Liver (tissue), 3 donors: ENCODE measurements at regions not wholly inside any gene's neighbourhood (a gene's known extent, or its start where the extent isn't known, plus 50 kb on each side); places are given as distances from the start of the nearest gene placed in this dataset.

Experiments used
- EGR1 ChIP-seq, 2 donors: IDR thresholded peaks; 2 replicates each; pipeline ENCODE4 v1.6.1; 2016 to 2018; ENCODE audit warnings: antibody characterized with exemption in 2 of 2, low read depth in 2 of 2
- HNF4A ChIP-seq, 2 donors: conservative IDR thresholded peaks; 2 replicates each; pipeline ENCODE4 v1.6.1; 2016; ENCODE audit warnings: antibody characterized with exemption in 2 of 2, mild to moderate bottlenecking in 2 of 2
- NR2F2 ChIP-seq: IDR thresholded peaks from 2 replicates; pipeline ENCODE4 v1.6.1; 2016; ENCODE audit warnings: antibody characterized with exemption
- RXRA ChIP-seq, 2 donors: IDR thresholded peaks; 2 replicates each; pipeline ENCODE4 v1.6.1; 2017 to 2018; ENCODE audit warnings: antibody characterized with exemption in 2 of 2, mild to moderate bottlenecking in 1 of 2
- SP1 ChIP-seq: IDR thresholded peaks from 2 replicates; pipeline ENCODE4 v1.6.1; 2018; ENCODE audit warnings: antibody characterized with exemption, mild to moderate bottlenecking
- TAF1 ChIP-seq: conservative IDR thresholded peaks from 2 replicates; pipeline ENCODE4 v1.6.1; 2016; ENCODE audit warnings: antibody characterized with exemption, mild to moderate bottlenecking
- YY1 ChIP-seq: IDR thresholded peaks from 2 replicates; pipeline ENCODE4 v1.6.1; 2016; ENCODE audit warnings: antibody characterized with exemption, mild to moderate bottlenecking
- TF ChIP-seq, protein P1 (sequence below): fragments of 150-350 bp; IDR thresholded peaks from 2 replicates; pipeline ENCODE4 v1.5.1; 2017; ENCODE audit warnings: improper control_type of control experiment, low read depth, low read length; ENCODE audit not compliant: missing input control
- TF ChIP-seq, protein P2 (sequence below): IDR thresholded peaks from 2 replicates; pipeline ENCODE4 v1.6.1; 2016; ENCODE audit warnings: antibody characterized with exemption
- TF ChIP-seq, protein P3 (sequence below): IDR thresholded peaks from 2 replicates; pipeline ENCODE4 v1.6.1; 2016; ENCODE audit warnings: antibody characterized with exemption
- TF ChIP-seq, protein P4 (sequence below): IDR thresholded peaks from 2 replicates; pipeline ENCODE4 v1.6.1; 2016; ENCODE audit warnings: antibody characterized with exemption, mild to moderate bottlenecking
- donor health status: healthy.
- donor health status: healthy.

DNA sequence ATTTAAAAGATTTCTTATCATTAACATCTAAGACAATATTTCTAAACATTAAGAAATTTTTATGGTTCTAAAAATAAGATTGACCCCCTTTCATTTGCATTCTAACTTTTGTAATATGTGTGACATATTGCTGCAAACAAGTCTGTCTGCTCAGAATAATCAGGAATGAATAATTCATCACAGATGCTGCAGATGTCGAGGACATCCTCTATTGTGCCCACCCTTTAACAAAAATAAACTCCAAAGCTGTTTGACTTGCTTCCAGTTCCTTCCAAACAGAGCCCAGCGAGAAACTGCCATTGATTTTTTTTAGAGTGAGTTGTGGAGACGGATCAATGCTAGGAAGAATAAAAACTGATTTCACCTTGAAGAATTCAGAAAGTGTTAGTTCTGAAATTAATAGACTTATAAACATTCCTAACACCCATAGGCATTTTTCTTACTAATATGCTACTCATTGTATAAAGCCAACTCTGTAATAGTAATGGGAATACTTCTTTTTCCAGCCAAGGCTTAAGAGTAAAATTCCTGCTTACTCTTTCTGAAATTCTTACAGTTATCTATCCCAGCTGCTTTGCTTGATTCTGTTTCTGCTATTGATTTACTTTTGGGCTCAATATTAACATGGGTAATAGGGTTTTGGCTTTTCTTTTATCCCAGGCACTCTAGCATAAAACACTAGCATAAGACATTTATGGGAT, 244.8 kb upstream of the FAM83B start:
- TF ChIP-seq RXRA (IDR thresholded peaks at IDR 0.05) (no peak), NR2F2 (no peak), TAF1 (no peak), SP1 (no peak), YY1 (no peak), EGR1 (IDR thresholded peaks at IDR 0.05; ENCODE audit: low read depth in 2 of 2) (no peak), HNF4A (conservative IDR thresholded peaks at IDR 0.05) (no peak)
- TF ChIP-seq, protein P1, sequence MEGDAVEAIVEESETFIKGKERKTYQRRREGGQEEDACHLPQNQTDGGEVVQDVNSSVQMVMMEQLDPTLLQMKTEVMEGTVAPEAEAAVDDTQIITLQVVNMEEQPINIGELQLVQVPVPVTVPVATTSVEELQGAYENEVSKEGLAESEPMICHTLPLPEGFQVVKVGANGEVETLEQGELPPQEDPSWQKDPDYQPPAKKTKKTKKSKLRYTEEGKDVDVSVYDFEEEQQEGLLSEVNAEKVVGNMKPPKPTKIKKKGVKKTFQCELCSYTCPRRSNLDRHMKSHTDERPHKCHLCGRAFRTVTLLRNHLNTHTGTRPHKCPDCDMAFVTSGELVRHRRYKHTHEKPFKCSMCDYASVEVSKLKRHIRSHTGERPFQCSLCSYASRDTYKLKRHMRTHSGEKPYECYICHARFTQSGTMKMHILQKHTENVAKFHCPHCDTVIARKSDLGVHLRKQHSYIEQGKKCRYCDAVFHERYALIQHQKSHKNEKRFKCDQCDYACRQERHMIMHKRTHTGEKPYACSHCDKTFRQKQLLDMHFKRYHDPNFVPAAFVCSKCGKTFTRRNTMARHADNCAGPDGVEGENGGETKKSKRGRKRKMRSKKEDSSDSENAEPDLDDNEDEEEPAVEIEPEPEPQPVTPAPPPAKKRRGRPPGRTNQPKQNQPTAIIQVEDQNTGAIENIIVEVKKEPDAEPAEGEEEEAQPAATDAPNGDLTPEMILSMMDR: no peak
- TF ChIP-seq, protein P2, sequence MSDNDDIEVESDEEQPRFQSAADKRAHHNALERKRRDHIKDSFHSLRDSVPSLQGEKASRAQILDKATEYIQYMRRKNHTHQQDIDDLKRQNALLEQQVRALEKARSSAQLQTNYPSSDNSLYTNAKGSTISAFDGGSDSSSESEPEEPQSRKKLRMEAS: no peak
- TF ChIP-seq, protein P3, sequence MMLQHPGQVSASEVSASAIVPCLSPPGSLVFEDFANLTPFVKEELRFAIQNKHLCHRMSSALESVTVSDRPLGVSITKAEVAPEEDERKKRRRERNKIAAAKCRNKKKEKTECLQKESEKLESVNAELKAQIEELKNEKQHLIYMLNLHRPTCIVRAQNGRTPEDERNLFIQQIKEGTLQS: no peak
- TF ChIP-seq, protein P4, sequence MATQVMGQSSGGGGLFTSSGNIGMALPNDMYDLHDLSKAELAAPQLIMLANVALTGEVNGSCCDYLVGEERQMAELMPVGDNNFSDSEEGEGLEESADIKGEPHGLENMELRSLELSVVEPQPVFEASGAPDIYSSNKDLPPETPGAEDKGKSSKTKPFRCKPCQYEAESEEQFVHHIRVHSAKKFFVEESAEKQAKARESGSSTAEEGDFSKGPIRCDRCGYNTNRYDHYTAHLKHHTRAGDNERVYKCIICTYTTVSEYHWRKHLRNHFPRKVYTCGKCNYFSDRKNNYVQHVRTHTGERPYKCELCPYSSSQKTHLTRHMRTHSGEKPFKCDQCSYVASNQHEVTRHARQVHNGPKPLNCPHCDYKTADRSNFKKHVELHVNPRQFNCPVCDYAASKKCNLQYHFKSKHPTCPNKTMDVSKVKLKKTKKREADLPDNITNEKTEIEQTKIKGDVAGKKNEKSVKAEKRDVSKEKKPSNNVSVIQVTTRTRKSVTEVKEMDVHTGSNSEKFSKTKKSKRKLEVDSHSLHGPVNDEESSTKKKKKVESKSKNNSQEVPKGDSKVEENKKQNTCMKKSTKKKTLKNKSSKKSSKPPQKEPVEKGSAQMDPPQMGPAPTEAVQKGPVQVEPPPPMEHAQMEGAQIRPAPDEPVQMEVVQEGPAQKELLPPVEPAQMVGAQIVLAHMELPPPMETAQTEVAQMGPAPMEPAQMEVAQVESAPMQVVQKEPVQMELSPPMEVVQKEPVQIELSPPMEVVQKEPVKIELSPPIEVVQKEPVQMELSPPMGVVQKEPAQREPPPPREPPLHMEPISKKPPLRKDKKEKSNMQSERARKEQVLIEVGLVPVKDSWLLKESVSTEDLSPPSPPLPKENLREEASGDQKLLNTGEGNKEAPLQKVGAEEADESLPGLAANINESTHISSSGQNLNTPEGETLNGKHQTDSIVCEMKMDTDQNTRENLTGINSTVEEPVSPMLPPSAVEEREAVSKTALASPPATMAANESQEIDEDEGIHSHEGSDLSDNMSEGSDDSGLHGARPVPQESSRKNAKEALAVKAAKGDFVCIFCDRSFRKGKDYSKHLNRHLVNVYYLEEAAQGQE: no peak
